Muscle layer of colon (tissue), 2 donors: ENCODE measurements at regions not wholly inside any gene's neighbourhood (a gene's known extent, or its start where the extent isn't known, plus 50 kb on each side); places are given as distances from the start of the nearest gene placed in this dataset.

Experiments used
- H3K27ac ChIP-seq: one replicate; pipeline ENCODE4 v1.7.0; 2013; ENCODE audit warnings: low read depth, mild to moderate bottlenecking, low read length, moderate library complexity
- H3K27me3 ChIP-seq, 2 donors: one replicate each; pipeline ENCODE4 v1.7.0; 2013; ENCODE audit warnings: low read length in 2 of 2, mild to moderate bottlenecking in 2 of 2; ENCODE audit not compliant: insufficient read depth in 2 of 2, control insufficient read depth in 1 of 2
- H3K36me3 ChIP-seq: one replicate; pipeline ENCODE4 v1.7.0; 2013; ENCODE audit warnings: mild to moderate bottlenecking, low read length; ENCODE audit not compliant: insufficient read depth
- H3K4me1 ChIP-seq: one replicate; pipeline ENCODE4 v1.7.0; 2013; ENCODE audit warnings: mild to moderate bottlenecking, low read length; ENCODE audit not compliant: insufficient read depth
- H3K4me3 ChIP-seq, 2 donors: one replicate each; pipeline ENCODE4 v1.7.0; 2013; ENCODE audit warnings: low read length in 2 of 2, low read depth in 1 of 2, mild to moderate bottlenecking in 1 of 2, moderate library complexity in 1 of 2
- H3K9ac ChIP-seq: one replicate; pipeline ENCODE4 v1.7.0; 2013; ENCODE audit warnings: low read length
- H3K9me3 ChIP-seq: one replicate; pipeline ENCODE4 v1.7.0; 2013; ENCODE audit warnings: mild to moderate bottlenecking, low read length
- donor health status: abdominal sarcoma.
- donor health status: Adenocarcinoma of cecum.

DNA sequence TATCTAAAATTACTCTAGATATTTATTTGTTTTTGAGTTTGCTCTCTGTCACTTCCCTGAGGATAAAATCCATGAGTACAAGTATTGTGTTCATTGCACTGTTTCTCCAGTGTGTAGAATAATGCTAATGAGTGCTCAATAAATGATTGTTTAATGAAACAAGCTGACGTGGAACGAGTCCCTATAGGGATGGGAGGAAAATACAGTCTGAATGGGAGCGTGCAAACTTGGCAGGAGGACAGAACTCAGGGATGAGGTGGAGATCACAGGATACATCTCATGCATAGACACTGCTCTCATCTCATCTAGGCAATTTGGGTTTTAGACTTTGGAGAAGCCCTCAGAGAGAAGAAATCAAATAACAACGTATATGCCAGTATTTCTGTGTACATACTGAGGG lies 58.4 kb upstream of the ZC3H12C start:
- Histone ChIP-seq H3K36me3 (no peaks in the 10 kb centered on the region), H3K27ac (no peak overlapping the region), H3K9ac (no peak overlapping the region), H3K27me3 (no peaks in the 10 kb centered on the region), H3K9me3 (no peaks in the 10 kb centered on the region), H3K4me3 (no peak overlapping the region), H3K4me1 (no peaks in the 10 kb centered on the region)

DNA sequence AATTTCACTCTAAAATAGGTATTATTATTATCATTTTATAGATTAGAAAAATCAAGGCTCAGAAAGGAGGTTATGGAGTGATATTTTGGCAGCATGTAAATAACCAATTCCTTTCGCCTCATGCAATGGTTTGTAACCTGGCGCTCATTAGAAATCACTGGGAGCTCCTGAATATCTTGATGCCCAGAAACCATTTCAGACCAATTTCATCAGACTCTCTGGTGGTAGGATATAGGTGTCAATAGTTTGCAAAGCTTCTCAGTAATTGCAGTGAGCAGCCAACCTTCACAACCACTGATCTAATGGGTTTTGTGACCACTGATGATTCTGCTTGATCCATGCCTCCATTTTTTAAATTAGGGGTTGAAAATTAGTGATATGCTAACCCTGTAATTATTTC lies 57.8 kb upstream of the ZC3H12C start:
- Histone ChIP-seq H3K27ac (no peak overlapping the region), H3K4me3 (no peak overlapping the region), H3K4me1 (no peaks in the 10 kb centered on the region), H3K9ac (no peak overlapping the region), H3K27me3 (no peaks in the 10 kb centered on the region), H3K9me3 (no peaks in the 10 kb centered on the region), H3K36me3 (no peaks in the 10 kb centered on the region)

- no peak overlapping the region for H3K27ac ChIP-seq
- H3K36me3 ChIP-seq = no peaks in the 10 kb centered on the region
- no peak overlapping the region for H3K4me3 ChIP-seq
- H3K9ac ChIP-seq = no peak overlapping the region
- no peaks in the 10 kb centered on the region for H3K4me1 ChIP-seq
- no peaks in the 10 kb centered on the region for H3K27me3 ChIP-seq
- no peaks in the 10 kb centered on the region for H3K9me3 ChIP-seq
Measured at GRCh38 chr11:110038201-110038600, 55.0 kb upstream of the ZC3H12C start.
